GM12892 (cell line): ENCODE measurements at regions not wholly inside any gene's neighbourhood (a gene's known extent, or its start where the extent isn't known, plus 50 kb on each side); places are given as distances from the start of the nearest gene placed in this dataset.
"Not testable (repeated sequence)": the region's sequence is repeated elsewhere in the genome, so short reads cannot be mapped to it uniquely, and the experiment has no call there.

Source experiments
- DNase-seq: peaks from one replicate; pipeline ENCODE4 v3.0.0; 2011; ENCODE audit not compliant: insufficient read length
- FAIRE-seq: peaks from 2 replicates; lab custom pipeline; 2011; peaks lifted over from hg19 to GRCh38; lab: Jason Lieb, UNC
- POLR2A ChIP-seq: IDR thresholded peaks from 2 replicates; pipeline ENCODE4 v1.6.1; 2011; ENCODE audit warnings: low read depth, low read length, control low read depth
- POLR2AphosphoS5 ChIP-seq: IDR thresholded peaks from 2 replicates; pipeline ENCODE4 v1.6.1; 2011; ENCODE audit warnings: low read depth, low read length, control low read depth
- TAF1 ChIP-seq: IDR thresholded peaks from 2 replicates; pipeline ENCODE4 v1.6.1; 2011; ENCODE audit warnings: low read depth, mild to moderate bottlenecking, control low read depth, low read length, borderline replicate concordance

- no peak for TF ChIP-seq TAF1
- no peak for TF ChIP-seq POLR2A
- TF ChIP-seq POLR2AphosphoS5, result no peak
- DNase-seq (no peak), FAIRE-seq (no peak)
These were observed 154.8 kb upstream of the TTC14 start for GRCh38 chr3:180447136-180447535.

GRCh38 chr3:180448407-180448806 is 153.6 kb upstream of the TTC14 start:
- not testable (repeated sequence) for DNase-seq, FAIRE-seq

DNA sequence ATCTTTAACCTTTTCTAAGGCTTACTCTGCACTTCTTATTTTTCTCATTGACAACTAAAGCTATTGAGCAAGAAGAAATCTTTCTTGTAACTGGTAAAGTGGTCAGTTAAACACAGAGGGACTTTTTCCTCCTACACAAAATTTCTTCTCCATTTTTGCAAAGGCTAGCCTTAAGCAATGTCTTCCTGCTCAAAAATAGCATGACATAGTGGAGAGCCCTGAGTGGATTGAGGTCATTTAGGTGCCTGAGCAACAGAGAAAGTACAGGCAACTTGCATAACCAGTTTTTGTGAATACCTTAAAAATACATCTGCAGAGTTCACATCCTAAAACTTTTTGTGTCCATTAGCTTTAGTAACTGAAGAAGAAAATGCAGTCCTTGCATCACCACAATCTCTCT is 144.7 kb upstream of the TTC14 start:
- FAIRE-seq, result no peak

GRCh38 chr3:180466401-180467011 is 135.5 kb upstream of the TTC14 start:
- no peak for DNase-seq
- no peak for TF ChIP-seq TAF1
- TF ChIP-seq POLR2AphosphoS5, result no peak
- TF ChIP-seq POLR2A, result no peak
- no peak for FAIRE-seq

More for the DNA sequence above, 144.7 kb upstream of the TTC14 start:
- TF ChIP-seq POLR2A (no peak), POLR2AphosphoS5 (no peak), TAF1 (no peak)
- DNase-seq, result no peak

- no peak for TF ChIP-seq POLR2A
- TF ChIP-seq TAF1, result no peak
- TF ChIP-seq POLR2AphosphoS5, result no peak
- DNase-seq (no peak), FAIRE-seq (no peak)
These were observed 134.8 kb upstream of the TTC14 start for GRCh38 chr3:180467177-180467576.

- TF ChIP-seq POLR2A (no peak), POLR2AphosphoS5 (no peak), TAF1 (no peak)
- FAIRE-seq (no peak), DNase-seq (no peak)
These were observed 132.8 kb upstream of the TTC14 start for GRCh38 chr3:180469149-180469548.

- TF ChIP-seq TAF1 (no peak), POLR2A (no peak), POLR2AphosphoS5 (no peak)
- FAIRE-seq, result no peak
- DNase-seq, result no peak
These were observed 123.3 kb upstream of the TTC14 start for GRCh38 chr3:180478695-180479094.

DNA sequence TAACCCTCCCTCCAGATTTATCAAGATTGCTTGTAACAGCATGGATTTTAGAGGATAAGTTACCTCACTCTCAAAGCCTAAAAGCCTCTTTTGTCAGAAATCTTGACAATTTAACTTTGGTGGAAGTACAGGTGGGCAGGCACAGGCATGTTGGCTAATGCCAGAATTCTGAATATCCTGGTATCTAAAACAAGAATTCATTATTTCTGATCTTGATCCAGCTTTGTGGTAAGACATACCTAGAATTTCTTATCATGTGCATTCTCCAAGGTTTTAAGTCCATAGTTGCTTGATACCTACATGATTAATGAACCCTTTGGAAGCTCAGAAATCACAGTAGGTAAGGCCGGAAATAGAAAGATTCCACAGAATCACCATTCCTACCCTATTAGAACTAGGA is 109.9 kb upstream of the TTC14 start:
- FAIRE-seq (no peak), DNase-seq (no peak)
- TF ChIP-seq POLR2A (no peak), TAF1 (no peak), POLR2AphosphoS5 (no peak)

GRCh38 chr3:180496995-180497394 is 105.0 kb upstream of the TTC14 start:
- TF ChIP-seq POLR2AphosphoS5 (no peak), POLR2A (no peak), TAF1 (no peak)
- no peak for FAIRE-seq

DNA sequence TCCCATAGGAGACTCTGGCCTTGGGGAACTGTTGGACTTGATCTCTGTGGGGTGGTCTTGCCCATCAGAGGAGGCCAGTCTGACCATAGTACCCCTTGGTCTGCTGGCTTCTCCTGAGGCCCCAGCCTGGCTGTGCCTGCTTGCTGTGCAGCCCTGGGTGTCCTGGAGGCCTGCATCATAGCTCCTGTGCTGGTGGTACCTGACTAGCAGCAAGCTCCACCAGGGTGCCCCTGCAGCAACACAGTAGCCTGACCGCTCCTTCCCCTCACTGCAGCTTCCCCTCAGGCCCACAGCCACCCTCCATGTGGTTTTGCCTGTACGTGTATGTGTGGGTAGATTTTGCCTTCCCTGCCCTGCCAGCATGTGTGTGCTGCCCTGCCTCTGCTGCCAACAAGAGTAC is 85.6 kb upstream of the TTC14 start:
- no peak for TF ChIP-seq TAF1
- TF ChIP-seq POLR2A, result no peak
- TF ChIP-seq POLR2AphosphoS5, result no peak
- FAIRE-seq (no peak), DNase-seq (no peak)

More at GRCh38 chr3:180496995-180497394, 105.0 kb upstream of the TTC14 start:
- DNase-seq, result no peak

DNA sequence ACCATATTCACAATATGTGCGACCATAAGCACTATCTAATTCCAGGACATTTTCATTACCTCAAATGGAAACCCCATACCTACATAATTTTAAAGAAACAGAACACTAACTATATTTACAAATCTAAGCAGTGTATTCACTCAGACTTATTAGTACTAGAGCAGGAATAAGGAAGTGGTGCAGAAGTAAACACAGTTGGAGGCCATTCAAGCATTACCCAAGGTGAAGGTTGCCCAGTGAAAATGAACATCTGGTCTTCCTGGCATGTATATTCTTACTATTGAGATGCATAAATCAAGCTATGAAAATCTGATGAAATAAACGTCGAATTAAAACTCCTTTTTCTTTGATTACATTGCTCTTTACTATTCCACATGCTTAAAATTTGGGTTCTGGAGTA is 78.9 kb upstream of the TTC14 start:
- no peak for FAIRE-seq
- DNase-seq, result no peak
- no peak for TF ChIP-seq TAF1
- TF ChIP-seq POLR2A, result no peak
- no peak for TF ChIP-seq POLR2AphosphoS5

DNA sequence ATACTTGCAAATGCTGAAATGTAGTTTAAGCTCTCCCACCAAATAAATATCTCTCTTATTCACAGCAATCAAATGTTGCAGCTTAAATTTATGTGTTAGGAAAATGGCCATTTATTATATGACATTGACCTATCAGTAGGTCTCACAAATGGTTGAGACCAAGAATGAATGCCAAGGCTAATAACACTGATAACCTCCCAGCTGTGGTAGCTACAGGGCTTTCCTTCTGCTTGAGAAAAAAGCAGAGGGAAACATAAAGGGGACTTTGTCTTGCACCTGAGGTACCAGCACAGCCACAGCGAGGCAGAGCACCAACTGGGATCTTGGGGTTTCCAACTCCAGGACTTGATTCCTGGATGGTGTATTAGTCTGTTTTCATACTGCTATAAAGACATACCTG is 73.1 kb upstream of the TTC14 start:
- no peak for FAIRE-seq
- TF ChIP-seq POLR2A, result no peak
- no peak for TF ChIP-seq TAF1
- no peak for TF ChIP-seq POLR2AphosphoS5
- DNase-seq, result no peak

- DNase-seq, result no peak
- no peak for TF ChIP-seq POLR2A
These were observed 72.2 kb upstream of the TTC14 start for GRCh38 chr3:180529778-180530177.

DNA sequence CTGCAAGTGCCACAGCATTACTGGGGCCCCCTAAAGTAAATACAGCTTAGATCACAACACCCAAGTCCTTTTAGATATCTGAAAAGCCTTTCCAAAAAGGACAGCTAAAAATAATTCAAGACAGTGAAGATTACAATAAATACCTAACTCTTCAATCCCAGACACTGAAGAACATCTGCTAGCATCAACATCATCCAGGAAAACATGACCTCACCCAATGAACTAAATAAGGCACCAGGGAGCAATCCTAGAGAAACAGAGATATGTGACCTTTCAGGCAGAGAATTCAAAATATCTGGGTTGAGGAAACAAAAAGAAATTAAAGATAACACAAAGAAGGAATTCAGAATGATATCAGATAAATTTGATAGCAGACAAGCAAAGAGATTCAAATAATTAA is 71.7 kb upstream of the TTC14 start:
- FAIRE-seq (no peak), DNase-seq (no peak)
- TF ChIP-seq TAF1 (no peak), POLR2A (no peak), POLR2AphosphoS5 (no peak)

More at GRCh38 chr3:180529778-180530177, 72.2 kb upstream of the TTC14 start:
- no peak for FAIRE-seq
